ENCODE measurements at regions not wholly inside any gene's neighbourhood (a gene's known extent, or its start where the extent isn't known, plus 50 kb on each side); places are given as distances from the start of the nearest gene placed in this dataset.

GRCh38 chr6:150702675-150703074, 103.0 kb downstream of the PLEKHG1 start:
- TF ChIP-seq POLR2A (IDR thresholded peaks at IDR 0.05), result no peak
- TF ChIP-seq CTCF (IDR thresholded peaks at IDR 0.05), result no peak
